ENCODE measurements at regions not wholly inside any gene's neighbourhood (a gene's known extent, or its start where the extent isn't known, plus 50 kb on each side); places are given as distances from the start of the nearest gene placed in this dataset.

GRCh38 chr16:51839727-51840462, 688.8 kb upstream of the SALL1 start:
- Histone ChIP-seq H3K9ac (ENCODE audit: low read length) (no peak overlapping the region), H3K4me3 (replicated peaks in 1 of 2; ENCODE audit: low read depth in 1 of 2, low read length in 2 of 2) (no peak overlapping the region), H3K36me3 (ENCODE audit: control insufficient read depth in 1 of 2, insufficient read depth in 2 of 2, low read length in 2 of 2) (no peaks in the 10 kb centered on the region), H3K79me2 (ENCODE audit: insufficient read depth, low read length) (no peaks in the 10 kb centered on the region), H3K9me3 (ENCODE audit: control insufficient read depth in 1 of 2, insufficient read depth in 1 of 2, low read depth in 1 of 2, low read length in 2 of 2) (peaks cover 0 to 8% of the 10 kb centered on the region in 2 experiments; a peak in 2 of 4 replicates), H3K4me2 (ENCODE audit: low read length) (no peak overlapping the region), H4K20me1 (ENCODE audit: insufficient read depth) (no peaks in the 10 kb centered on the region), H2AFZ (ENCODE audit: low read depth, low read length, poor library complexity, severe bottlenecking) (no peak overlapping the region), H3K27me3 (ENCODE audit: insufficient read depth, low read length) (no peaks in the 10 kb centered on the region), H3K4me1 (ENCODE audit: control insufficient read depth in 1 of 2, insufficient read depth in 2 of 2, low read length in 2 of 2) (no peaks in the 10 kb centered on the region), H3K27ac (ENCODE audit: low read depth, low read length) (no peak overlapping the region), H3K9me2 (ENCODE audit: insufficient read depth) (no peaks in the 10 kb centered on the region)
- DNase-seq (ENCODE audit: low read depth, low spot score), result no peak
- BruUV-seq (replicated peaks), result no TSS peak
- no peak for TF ChIP-seq SP1 (IDR thresholded peaks at IDR 0.05; ENCODE audit: low read depth)
- no peak for TF ChIP-seq SRF (IDR thresholded peaks at IDR 0.05; ENCODE audit: low read depth)
- TF ChIP-seq ATF3 (IDR thresholded peaks at IDR 0.05), result no peak
- TF ChIP-seq TCF7L2 (IDR thresholded peaks at IDR 0.05; ENCODE audit: borderline replicate concordance, extremely low read depth, insufficient read depth, insufficient read length), result no peak
- TF ChIP-seq ZFX (IDR thresholded peaks at IDR 0.05), result no peak
- no peak for TF ChIP-seq ELF1 (IDR thresholded peaks at IDR 0.05; ENCODE audit: borderline replicate concordance, low read depth)
- no peak for TF ChIP-seq CBX3 (IDR thresholded peaks at IDR 0.05; ENCODE audit: low read depth)
- TF ChIP-seq EGR1 (IDR thresholded peaks at IDR 0.05; ENCODE audit: low read depth), result no peak
- intact Hi-C loops (cut with micrococcal nuclease), result no loop called here
- CTCF ChIA-PET, result no interaction called here
- RAD21 ChIA-PET (ENCODE audit: low non-redundant PET in 1 of 2, low total read pairs in 2 of 2, uncharacterized antibody in 2 of 2, unreplicated experiment in 2 of 2), result no interaction called here
- POLR2A ChIA-PET, result no interaction called here
- no peak for ATAC-seq

GRCh38 chr16:51834794-51835193, 683.7 kb upstream of the SALL1 start:
- Histone ChIP-seq H2AFZ (ENCODE audit: low read depth, low read length, poor library complexity, severe bottlenecking) (no peak overlapping the region), H3K9me3 (ENCODE audit: control insufficient read depth in 1 of 2, insufficient read depth in 1 of 2, low read depth in 1 of 2, low read length in 2 of 2) (peaks cover 0 to 19% of the 10 kb centered on the region in 2 experiments; a peak in 2 of 4 replicates), H3K79me2 (ENCODE audit: insufficient read depth, low read length) (no peaks in the 10 kb centered on the region), H4K20me1 (ENCODE audit: insufficient read depth) (no peaks in the 10 kb centered on the region), H3K4me3 (replicated peaks in 1 of 2; ENCODE audit: low read depth in 1 of 2, low read length in 2 of 2) (no peak overlapping the region), H3K27me3 (ENCODE audit: insufficient read depth, low read length) (no peaks in the 10 kb centered on the region), H3K4me2 (ENCODE audit: low read length) (no peak overlapping the region), H3K36me3 (ENCODE audit: control insufficient read depth in 1 of 2, insufficient read depth in 2 of 2, low read length in 2 of 2) (no peaks in the 10 kb centered on the region), H3K4me1 (ENCODE audit: control insufficient read depth in 1 of 2, insufficient read depth in 2 of 2, low read length in 2 of 2) (no peaks in the 10 kb centered on the region), H3K9ac (ENCODE audit: low read length) (no peak overlapping the region), H3K9me2 (ENCODE audit: insufficient read depth) (no peaks in the 10 kb centered on the region), H3K27ac (ENCODE audit: low read depth, low read length) (no peak overlapping the region)
- intact Hi-C loops (cut with micrococcal nuclease), result no loop called here
- BruUV-seq (replicated peaks), result no TSS peak
- ChIA-PET CTCF (no interaction called here), POLR2A (no interaction called here), RAD21 (ENCODE audit: low non-redundant PET in 1 of 2, low total read pairs in 2 of 2, uncharacterized antibody in 2 of 2, unreplicated experiment in 2 of 2) (no interaction called here)
- DNase-seq (ENCODE audit: low read depth, low spot score) (no peak), ATAC-seq (no peak)
- TF ChIP-seq POLR2AphosphoS5 (IDR thresholded peaks at IDR 0.05; ENCODE audit: low read depth, low read length) (no peak), YY1 (IDR thresholded peaks at IDR 0.05; ENCODE audit: extremely low read depth, insufficient replicate concordance, low read depth, low read length) (no peak), ZBTB33 (IDR thresholded peaks at IDR 0.05; ENCODE audit: extremely low read depth, insufficient replicate concordance, low read length) (no peak), JUND (IDR thresholded peaks at IDR 0.05) (no peak), RAD21 (IDR thresholded peaks at IDR 0.05; ENCODE audit: low read depth) (no peak), CEBPB (IDR thresholded peaks at IDR 0.05; ENCODE audit: low read depth) (no peak), ELF1 (IDR thresholded peaks at IDR 0.05; ENCODE audit: borderline replicate concordance, low read depth) (no peak), CBX3 (IDR thresholded peaks at IDR 0.05; ENCODE audit: low read depth) (no peak), SRF (IDR thresholded peaks at IDR 0.05; ENCODE audit: low read depth) (no peak)
- TF ChIP-seq, protein P1, sequence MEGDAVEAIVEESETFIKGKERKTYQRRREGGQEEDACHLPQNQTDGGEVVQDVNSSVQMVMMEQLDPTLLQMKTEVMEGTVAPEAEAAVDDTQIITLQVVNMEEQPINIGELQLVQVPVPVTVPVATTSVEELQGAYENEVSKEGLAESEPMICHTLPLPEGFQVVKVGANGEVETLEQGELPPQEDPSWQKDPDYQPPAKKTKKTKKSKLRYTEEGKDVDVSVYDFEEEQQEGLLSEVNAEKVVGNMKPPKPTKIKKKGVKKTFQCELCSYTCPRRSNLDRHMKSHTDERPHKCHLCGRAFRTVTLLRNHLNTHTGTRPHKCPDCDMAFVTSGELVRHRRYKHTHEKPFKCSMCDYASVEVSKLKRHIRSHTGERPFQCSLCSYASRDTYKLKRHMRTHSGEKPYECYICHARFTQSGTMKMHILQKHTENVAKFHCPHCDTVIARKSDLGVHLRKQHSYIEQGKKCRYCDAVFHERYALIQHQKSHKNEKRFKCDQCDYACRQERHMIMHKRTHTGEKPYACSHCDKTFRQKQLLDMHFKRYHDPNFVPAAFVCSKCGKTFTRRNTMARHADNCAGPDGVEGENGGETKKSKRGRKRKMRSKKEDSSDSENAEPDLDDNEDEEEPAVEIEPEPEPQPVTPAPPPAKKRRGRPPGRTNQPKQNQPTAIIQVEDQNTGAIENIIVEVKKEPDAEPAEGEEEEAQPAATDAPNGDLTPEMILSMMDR (IDR thresholded peaks at IDR 0.05 in 2 of 3, conservative IDR thresholded peaks at IDR 0.05 in 1 of 3; ENCODE audit: borderline replicate concordance in 1 of 3, insufficient read depth in 1 of 3, low read depth in 2 of 3, low read length in 2 of 3), result no peak
